HL-60 (cell line): ENCODE measurements at regions not wholly inside any gene's neighbourhood (a gene's known extent, or its start where the extent isn't known, plus 50 kb on each side); places are given as distances from the start of the nearest gene placed in this dataset.

Source experiments
- DNase-seq, 2 experiments: peaks; one replicate each; pipeline ENCODE4 v3.0.0-alpha.2; 2010 to 2020; ENCODE audit warnings: low read depth in 1 of 2, low spot score in 1 of 2
- H3K27ac ChIP-seq: fragments of 250-450 bp; sonication (Bioruptor Pico); replicated peaks from 2 replicates; pipeline ENCODE4 v1.5.1; 2020; ENCODE audit warnings: mild to moderate bottlenecking, moderate library complexity
- H3K27me3 ChIP-seq: fragments of 250-450 bp; sonication (Bioruptor Pico); 2 replicates; pipeline ENCODE4 v1.5.1; 2021; ENCODE audit warnings: mild to moderate bottlenecking, moderate library complexity; ENCODE audit not compliant: insufficient read depth, poor library complexity, severe bottlenecking
- H3K4me3 ChIP-seq: replicated peaks from 2 replicates; pipeline ENCODE4 v1.5.1; 2011; ENCODE audit warnings: mild to moderate bottlenecking, control low read depth, low read length; ENCODE audit not compliant: insufficient read depth
- GABPA ChIP-seq: IDR thresholded peaks from 2 replicates; pipeline ENCODE4 v1.6.1; 2012; ENCODE audit warnings: low read depth
- POLR2AphosphoS5 ChIP-seq: IDR thresholded peaks from 2 replicates; pipeline ENCODE4 v1.6.1; 2012; ENCODE audit warnings: low read depth
- SPI1 ChIP-seq: IDR thresholded peaks from 2 replicates; pipeline ENCODE4 v1.6.1; 2012; ENCODE audit warnings: low read depth, mild to moderate bottlenecking, borderline replicate concordance
- TF ChIP-seq, protein P1 (sequence below): IDR thresholded peaks from 2 replicates; pipeline ENCODE4 v1.6.1; 2012; ENCODE audit warnings: low read depth; ENCODE audit not compliant: insufficient replicate concordance
- TF ChIP-seq, protein P2 (sequence below): IDR thresholded peaks from one replicate; pipeline ENCODE4 v1.5.1; 2011; ENCODE audit warnings: low read length, control low read depth, inconsistent platforms; ENCODE audit not compliant: insufficient read depth

DNA sequence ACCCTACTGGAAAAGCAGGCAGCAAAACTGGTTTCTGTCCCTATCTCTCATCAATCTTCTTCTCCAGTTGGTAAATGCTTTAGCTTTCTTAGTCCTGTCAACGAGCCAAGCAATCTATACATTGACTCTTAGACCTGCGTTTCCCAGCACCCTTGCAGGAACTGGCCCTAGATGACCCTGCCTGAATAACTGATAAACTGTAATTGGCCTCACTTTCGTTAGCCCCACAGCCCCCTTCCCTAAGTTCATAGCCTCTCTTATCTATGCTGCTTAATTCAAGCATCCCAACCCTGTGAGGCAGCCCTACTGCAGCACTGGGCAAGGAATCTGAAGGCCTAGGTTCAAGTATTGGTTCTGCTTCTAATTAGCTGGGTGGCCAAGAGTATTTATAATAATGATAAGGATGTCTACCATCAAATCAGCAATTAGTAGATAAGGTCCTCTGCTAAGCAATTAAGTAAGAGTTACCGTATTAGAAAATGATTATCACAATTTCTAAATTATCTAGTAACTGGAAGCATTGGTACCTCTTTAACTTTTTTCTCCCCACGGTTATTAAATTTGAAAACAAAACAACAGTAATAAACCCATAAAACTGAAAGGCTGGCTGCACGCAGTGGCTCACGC lies 86.4 kb upstream of the RMDN2 start:
- no peak for TF ChIP-seq GABPA
- TF ChIP-seq POLR2AphosphoS5: no peak
- TF ChIP-seq, protein P1, sequence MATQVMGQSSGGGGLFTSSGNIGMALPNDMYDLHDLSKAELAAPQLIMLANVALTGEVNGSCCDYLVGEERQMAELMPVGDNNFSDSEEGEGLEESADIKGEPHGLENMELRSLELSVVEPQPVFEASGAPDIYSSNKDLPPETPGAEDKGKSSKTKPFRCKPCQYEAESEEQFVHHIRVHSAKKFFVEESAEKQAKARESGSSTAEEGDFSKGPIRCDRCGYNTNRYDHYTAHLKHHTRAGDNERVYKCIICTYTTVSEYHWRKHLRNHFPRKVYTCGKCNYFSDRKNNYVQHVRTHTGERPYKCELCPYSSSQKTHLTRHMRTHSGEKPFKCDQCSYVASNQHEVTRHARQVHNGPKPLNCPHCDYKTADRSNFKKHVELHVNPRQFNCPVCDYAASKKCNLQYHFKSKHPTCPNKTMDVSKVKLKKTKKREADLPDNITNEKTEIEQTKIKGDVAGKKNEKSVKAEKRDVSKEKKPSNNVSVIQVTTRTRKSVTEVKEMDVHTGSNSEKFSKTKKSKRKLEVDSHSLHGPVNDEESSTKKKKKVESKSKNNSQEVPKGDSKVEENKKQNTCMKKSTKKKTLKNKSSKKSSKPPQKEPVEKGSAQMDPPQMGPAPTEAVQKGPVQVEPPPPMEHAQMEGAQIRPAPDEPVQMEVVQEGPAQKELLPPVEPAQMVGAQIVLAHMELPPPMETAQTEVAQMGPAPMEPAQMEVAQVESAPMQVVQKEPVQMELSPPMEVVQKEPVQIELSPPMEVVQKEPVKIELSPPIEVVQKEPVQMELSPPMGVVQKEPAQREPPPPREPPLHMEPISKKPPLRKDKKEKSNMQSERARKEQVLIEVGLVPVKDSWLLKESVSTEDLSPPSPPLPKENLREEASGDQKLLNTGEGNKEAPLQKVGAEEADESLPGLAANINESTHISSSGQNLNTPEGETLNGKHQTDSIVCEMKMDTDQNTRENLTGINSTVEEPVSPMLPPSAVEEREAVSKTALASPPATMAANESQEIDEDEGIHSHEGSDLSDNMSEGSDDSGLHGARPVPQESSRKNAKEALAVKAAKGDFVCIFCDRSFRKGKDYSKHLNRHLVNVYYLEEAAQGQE: no peak
- no peak for TF ChIP-seq SPI1
- no peak overlapping the region for H3K4me3 ChIP-seq
- H3K27ac ChIP-seq: no peak overlapping the region
- DNase-seq: no peak
- no peaks in the 10 kb centered on the region for H3K27me3 ChIP-seq

DNA sequence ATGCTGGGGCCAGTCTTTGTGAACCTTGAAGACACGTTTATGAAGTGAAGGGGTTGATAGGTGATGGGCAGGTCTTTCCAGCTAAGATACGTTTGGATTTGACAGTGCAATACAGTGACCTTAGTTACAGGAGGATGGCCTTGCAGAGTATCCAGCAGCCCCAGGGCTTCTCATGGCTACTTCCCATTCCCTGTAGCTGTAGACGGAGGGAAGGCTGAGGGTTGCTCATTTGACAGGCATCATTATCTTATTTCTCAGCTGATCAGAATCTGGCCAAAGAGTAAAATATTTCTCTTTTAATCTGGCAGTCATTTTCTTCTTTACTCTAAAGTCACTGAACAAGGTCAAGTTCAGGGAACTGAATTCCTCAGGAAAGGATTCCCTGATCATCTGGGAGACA lies 85.1 kb upstream of the RMDN2 start:
- no peak overlapping the region for H3K4me3 ChIP-seq
- DNase-seq: no peak
- H3K27ac ChIP-seq: no peak overlapping the region

DNA sequence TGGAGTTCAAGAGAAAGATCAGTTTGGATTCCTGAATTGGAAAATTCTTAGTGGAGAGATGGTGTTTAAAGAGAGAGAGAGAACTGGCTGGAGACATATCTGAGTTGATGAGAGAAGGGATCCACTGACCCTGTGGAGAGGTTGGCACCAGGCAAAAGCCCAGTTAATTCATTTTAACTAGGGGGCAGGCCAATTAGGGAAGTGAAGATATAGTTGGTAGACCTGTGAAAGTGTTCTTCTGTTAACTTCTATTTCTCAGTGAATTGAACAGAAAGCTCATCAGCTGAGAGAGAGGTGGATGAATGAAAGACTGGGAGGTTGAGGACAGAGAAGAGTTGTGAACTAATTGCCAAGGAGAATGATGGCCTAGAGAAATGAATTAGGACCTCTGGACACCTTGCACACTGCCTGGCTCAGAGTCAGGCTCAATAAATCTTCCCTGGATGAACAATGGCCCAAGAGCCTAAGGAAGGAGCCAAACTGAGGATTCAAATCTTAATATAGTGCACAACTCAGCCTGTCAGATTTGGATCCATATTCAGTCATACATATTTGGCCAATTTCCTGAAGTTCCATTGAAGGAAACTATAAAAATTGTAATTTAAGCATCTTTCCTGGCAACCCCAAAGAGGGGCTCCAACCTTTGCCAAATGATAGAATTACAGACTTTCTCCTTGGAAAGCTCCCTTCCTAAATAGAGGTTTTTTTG lies 82.2 kb upstream of the RMDN2 start:
- no peaks in the 10 kb centered on the region for H3K27me3 ChIP-seq

More for the DNA sequence above, 85.1 kb upstream of the RMDN2 start:
- H3K27me3 ChIP-seq: no peaks in the 10 kb centered on the region
- TF ChIP-seq GABPA: no peak
- no peak for TF ChIP-seq SPI1
- TF ChIP-seq, protein P1: no peak
- TF ChIP-seq, protein P2, sequence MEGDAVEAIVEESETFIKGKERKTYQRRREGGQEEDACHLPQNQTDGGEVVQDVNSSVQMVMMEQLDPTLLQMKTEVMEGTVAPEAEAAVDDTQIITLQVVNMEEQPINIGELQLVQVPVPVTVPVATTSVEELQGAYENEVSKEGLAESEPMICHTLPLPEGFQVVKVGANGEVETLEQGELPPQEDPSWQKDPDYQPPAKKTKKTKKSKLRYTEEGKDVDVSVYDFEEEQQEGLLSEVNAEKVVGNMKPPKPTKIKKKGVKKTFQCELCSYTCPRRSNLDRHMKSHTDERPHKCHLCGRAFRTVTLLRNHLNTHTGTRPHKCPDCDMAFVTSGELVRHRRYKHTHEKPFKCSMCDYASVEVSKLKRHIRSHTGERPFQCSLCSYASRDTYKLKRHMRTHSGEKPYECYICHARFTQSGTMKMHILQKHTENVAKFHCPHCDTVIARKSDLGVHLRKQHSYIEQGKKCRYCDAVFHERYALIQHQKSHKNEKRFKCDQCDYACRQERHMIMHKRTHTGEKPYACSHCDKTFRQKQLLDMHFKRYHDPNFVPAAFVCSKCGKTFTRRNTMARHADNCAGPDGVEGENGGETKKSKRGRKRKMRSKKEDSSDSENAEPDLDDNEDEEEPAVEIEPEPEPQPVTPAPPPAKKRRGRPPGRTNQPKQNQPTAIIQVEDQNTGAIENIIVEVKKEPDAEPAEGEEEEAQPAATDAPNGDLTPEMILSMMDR: no peak
- no peak for TF ChIP-seq POLR2AphosphoS5

More for the DNA sequence above, 82.2 kb upstream of the RMDN2 start:
- Histone ChIP-seq H3K27ac (no peak overlapping the region), H3K4me3 (no peak overlapping the region)
- DNase-seq: no peak
- TF ChIP-seq POLR2AphosphoS5 (no peak), SPI1 (peak; percentile 43; the same call in 1 of the 2 replicates)
- TF ChIP-seq, protein P1: no peak
